NCI-H748 treated with DMSO at 0.1 percent for 48 hours (cell line): ENCODE measurements at regions not wholly inside any gene's neighbourhood (a gene's known extent, or its start where the extent isn't known, plus 50 kb on each side); places are given as distances from the start of the nearest gene placed in this dataset.
"Not testable (repeated sequence)": the region's sequence is repeated elsewhere in the genome, so short reads cannot be mapped to it uniquely, and the experiment has no call there.

Experiments used
- DNase-seq: peaks from one replicate; lab custom pipeline; 2025; lab: John Stamatoyannopoulos, UW

DNA sequence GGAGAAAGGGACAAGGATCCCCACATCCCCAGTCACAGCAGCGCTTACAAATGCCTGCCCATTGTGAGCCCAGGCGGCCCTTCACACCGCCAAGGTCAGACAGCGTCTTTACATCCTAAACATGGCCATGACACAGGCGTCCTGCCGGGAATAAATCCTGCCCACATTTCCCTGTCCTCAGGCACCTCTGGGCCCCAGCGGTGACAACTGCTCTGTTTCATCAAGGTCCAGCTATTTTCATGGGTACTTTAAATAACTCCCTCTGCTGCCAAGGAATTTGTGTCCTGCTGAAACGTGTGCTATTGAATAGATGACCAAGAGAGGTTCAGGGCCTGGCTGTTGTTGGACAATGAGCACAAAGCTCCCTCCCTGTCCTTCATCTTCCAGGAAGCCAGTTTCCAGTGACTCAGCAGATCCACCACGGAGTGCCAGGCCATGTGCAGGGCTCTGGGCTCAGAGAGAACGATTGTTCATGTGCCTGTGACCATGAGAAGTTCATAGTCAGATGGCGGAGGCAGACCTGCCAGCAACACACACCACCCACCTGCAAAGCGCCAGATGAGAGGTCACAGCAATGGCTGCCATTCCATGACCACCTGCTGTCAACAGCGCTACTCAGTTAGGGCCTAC, 195.8 kb downstream of the MATN1 start:
- no peak for DNase-seq

DNA sequence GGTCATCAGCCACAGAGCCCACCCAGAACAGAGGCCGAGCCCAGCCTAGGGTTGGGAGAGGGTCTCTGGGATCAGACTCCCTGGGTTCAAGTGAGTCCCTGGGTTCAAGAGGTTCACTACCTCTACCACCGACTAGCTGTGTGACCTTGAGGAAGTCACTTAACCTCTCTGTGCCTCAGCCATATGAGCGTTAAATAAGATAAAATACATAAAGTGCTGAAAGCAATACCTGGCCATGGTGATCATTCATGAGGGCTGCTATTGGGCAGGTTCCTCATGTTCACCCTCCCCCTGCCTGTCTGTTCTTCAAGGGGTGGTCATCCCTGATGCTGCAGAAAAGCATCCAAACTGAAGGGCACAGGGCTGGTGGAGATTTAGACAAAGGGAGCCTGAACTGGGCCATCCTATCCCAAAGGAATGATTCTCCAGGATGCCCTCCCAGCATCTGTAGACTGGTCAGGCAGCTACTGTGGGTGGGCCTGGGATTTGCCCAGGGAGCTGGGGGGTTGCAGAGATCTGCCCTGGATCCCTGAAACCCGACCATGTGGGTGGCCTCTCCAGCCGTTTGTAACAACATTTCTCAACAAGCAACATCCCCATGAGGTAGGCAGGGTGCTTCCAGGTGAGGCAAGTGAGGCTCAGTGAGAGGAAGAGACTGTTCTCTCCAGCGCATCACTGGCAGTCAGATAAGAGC, 196.6 kb downstream of the MATN1 start:
- no peak for DNase-seq

DNA sequence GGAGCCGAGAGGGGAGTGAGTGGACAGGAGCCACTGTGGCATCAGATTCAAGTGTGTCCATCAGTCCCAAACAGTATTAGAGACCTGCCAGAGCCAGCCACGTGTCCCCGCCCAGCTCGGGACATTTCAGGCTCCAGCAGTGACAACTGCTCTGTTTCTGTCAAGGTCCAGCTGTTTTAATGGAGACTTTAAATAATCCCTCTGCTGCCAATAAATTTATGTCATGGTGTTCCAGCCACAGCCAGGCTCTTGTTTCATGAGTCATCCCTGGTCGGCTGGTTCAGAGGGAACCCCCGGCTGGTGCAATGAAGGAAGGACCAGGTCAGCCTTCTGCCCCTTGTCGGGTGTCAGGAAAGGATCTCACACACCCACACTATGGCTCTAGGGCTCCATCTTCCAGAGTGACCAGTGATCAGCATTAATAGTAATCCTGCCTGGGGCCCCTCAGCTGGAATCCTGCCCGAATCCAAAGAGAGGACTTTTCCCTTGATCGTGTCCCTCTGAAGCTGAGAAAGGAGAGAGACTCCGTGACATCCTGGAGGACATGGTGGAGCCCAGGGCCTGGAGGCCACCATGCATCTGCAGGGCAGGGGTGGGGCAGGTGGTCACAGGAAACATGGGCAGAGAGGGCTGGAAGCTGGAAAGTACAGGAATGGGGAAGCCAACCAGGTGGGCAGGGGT, 197.3 kb downstream of the MATN1 start:
- DNase-seq = no peak

DNA sequence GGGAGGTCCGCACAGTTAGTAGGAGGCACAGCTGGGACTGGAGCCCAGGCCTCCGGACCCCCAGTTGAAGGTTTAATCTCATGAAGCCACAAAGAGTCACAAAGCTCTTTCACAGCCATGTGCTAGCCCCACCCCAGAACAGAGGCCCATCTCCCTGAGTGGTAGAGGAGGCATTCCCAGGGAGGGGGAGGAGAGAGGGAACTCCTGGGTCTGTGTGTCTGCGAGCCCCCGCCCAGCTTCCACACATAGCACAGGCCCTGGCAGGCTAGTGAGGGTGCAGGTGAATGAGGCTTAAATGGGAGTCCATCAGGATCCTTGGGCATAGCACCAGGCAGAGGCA, 197.8 kb downstream of the MATN1 start:
- DNase-seq = no peak

DNA sequence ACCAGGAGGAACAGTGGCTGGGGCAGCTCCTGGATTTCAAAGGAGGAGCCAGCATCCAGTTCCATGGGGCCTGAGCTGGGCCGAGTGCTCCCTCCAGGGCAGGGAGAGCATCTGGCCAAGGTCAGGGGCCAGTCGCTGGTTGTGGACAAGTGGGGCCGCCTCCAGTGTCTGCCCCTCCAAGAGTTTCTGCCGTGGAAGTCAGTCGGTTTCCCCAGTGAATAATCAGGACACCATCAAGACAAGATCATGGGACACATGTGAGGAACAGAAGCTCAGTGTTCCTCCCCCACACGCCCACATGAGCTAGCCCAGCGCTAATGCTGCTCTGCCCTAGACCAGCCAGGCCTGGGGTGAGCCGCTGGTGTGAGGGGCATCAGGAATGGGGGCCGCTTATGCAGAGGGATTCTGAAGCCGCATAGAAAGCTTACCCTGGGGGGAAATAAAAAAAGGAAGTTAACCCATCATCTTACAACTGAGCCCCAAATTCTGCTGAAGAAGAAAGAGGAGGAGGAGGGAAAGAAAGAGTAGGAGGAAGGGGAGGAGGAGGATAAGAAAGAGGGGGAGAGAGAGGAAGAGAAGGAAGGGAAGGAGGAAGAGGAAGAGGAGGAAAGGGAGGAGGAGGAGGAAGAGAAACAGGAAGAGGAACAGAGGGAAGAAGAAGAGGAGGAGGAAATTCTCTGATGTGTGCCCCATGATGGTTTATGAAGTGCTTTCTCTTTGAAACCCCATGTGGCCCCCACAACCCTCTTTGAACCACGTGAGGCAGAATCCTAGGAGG, 198.4 kb downstream of the MATN1 start:
- no peak for DNase-seq

DNA sequence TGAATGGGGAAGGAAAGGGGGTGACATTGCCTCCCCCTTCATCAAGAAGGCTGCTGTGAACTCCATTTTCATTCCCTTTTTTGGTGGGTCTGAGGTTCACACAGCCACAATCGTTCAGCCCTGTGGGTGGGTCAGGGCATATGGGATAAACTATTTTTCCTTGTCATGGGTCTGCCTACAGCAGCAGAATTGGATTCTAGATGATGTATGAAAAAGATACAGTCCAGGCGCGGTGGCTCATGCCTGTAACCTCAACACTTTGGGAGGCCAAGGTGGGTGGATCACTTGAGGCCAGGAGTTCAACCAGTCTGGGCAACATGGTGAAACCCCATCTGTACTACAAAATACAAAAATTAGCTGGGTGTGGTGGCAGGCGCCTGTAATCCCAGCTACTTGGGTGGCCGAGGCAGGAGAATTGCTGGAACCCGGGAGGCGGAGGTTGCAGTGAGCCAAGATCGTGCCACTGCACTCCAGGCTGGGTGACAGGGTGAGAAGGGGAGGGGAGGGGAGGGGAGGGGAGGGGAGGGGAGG, 199.3 kb downstream of the MATN1 start:
- not testable (repeated sequence) for DNase-seq

DNA sequence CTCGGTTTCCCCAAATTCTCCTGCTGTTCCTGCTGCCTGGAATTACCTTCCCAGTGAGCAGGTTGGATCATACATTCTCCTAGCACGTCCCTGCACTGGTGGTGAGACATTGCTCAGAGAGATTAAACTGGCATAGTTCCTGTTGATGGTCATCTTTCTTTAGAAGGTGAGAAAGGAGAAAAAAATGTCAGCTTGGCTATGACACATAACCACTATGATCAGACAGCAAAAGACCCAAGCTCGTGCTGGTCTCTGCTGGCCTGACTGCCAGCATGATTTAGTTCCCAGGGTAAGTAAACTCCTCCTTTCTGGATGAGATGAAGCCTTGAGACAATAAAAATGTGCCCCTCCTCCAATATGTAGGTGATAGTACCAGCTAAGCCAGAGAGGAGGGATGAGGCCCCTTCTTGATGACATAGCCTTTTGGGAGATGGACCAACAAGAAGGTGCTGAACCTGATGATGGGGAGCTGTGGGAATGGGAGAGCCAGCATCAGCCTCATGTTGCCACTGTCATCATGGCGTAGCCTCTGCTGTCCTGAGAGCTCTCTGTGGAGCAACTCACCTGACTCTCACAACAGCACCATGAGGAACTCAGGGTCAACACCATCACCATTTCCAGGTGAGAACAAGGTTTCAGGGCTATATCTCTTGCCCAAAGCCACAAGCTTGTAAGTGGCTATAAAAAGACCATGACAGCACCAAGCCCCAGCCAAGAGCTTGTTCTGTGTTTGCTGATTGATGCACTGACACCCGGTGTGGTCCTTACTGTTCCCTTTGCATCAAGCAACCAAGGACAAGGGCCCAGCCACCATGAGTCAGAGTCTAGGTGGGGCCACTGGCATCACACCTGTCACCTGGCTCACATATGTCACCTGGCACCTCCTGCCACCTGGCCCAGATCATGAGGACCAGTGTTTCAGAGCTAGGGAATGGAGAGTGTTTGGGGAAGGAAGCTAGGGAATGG, 200.0 kb downstream of the MATN1 start:
- no peak for DNase-seq

DNA sequence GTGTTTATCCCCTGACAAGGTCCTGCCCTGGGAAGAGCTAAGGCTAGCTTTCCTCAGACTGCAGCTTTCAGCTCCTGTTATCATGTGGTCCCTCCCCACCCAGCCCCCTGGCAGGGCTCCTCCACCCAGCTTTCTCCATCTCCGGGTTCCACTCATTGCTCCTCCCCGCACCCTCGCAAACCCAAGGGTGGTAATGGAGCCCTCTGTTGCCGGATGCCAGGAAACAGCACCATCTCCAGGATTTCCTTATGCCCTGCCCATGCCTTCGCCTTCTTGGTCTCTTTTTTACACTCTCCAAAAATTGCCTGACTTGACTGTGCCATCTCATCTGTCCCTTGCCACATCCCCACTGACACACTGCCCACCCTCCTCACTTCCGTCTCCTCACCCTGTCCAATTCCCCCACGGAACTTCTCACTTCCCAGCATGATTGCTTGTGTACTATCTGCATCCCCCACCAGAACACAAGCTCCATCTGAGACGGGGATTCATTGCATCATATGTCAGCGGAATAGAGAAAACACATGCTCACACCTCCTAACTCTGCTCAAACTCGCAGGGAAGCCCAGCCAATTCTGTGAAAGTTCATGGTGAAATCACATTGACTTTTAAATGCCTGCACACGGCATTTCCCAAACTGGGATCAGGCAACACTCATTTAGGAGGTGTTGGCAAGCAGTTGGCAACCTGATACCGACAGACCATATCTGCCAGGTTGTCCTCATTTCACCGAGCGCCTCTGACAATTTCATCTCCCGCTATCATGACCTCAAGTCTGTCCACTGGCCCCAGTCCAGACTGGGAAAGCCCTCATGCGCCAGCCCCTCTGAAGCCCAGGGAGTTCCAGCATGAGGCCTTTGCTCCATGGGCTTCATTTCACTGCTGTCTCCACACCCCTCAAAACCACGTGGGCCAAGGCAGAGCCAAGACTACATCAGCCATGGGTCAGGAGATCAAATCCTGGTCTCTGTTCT, 201.1 kb downstream of the MATN1 start:
- no peak for DNase-seq

DNA sequence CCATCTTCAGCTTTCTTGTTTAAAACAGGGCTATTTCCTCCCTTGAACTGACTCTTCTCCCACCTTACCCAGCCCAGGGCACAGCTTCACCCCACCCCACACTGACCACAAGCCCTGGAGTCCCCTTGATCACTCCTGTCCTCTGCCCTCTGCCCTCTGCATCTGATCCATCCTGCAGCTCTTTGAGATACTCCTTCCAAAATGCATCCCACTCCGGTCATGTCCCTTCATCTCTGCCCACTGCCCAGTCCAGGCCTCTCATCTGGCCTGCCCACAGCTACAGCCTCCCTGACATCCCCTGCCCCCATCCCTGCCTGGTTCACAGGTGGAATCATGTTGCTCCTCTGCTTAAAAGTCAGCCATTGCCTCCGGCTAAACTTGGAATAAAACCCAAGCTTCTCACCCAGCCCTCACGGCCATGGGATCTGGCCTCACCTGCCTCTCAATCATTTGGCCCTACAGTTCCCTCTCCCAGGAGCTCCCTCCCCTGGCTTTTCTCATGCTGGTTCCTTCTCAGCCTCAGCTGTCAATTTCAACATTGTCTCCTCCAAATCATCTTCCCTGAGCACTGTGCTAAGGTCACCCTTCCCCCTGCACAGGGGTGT, 202.0 kb downstream of the MATN1 start:
- DNase-seq = no peak

DNA sequence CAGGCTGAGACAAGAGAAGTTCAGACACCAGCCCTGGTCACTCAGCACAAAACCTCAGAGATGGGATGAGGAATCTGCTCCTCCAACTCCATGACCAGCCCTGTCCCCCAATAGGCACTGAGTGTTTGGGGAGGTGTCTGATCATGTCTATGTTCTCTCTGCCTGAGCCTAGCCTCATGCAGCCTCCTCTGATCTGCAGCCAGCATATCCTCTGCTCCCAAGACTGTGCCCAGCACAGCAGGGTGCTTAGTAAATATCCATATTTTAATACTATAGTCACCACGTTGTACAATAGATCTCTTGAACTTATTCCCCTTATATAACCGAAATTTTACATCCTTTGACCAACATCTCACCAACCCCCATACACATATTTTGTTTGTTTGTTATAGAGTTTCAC, 202.9 kb downstream of the MATN1 start:
- DNase-seq = no peak

DNA sequence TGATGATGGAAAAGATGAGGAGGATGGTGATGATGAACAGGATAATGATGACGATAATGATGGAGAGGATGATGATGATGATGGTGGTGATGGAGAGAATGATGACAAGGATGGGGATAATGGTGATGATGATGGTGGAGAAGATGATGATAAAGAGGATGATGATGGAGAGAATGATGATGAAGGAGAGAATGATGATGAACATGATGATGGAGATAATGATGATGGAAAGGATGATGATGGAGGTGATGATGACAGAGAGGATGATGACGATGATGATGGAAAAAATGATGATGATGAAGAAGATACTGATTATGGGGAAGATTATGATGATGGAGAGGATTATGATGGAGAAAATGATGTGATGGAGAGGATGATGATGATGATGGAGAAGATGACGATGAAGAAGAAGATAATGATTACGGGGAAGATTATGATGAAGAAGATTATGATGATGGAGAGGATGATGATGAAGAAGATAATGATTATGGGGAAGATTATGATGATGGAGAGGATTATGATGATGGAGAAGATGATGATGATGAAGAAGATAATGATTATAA, 204.1 kb downstream of the MATN1 start:
- DNase-seq = no peak

DNA sequence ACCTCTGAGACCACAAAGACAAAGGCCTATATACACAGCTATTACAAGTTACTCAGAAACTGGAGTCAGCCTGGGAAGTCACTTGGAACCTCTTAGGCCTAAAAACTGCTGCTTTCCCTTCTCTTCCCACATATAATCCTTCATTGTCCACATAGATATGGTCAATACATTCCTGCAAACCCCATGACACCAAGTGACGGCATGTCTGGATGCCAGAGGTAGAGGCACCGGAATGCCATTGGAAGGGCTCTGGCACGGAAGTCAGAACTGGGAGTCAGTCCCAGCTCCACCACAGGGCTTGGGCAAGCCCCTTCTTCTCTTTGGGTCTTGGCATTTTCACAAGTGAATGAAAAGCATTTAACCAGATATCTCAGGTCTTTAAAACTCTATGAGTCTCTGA, 204.7 kb downstream of the MATN1 start:
- DNase-seq = no peak

DNA sequence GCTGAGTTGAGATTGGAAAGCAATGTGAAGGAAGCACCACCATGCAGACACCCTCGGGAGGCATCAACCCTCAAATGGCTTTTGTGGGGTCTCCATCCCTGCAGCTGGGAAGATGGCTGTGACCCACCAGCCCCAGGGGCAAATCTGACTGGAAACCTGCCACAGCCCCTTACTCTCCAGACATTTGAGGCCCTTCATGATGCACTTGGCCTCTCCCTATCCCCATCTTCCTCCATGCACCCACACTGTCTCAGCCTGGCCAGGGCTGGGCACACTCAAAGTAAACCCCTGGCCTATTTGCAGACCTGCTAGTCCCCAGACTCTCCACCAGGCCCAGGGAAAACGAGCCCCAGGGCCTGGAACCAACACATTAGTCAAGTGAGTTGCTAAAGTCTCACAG, 205.2 kb downstream of the MATN1 start:
- DNase-seq = no peak

DNA sequence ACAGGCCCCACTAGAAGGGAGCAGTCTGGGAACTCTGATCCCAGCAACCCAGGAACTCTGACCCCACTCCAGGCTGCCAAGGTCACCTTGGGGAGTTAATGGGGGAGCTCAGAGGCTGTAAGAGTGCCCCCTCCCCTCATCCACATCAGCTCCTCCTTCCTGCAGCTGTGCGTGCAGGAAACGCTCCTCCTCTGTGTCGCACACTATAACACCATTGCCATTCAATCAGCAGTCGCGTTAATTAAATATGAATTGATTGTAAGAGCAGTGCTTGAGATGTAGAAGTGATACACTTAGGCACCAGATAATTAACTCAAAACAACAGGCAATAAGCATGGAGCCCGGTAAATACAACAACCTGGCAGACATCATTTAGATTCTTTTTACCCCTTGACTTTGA, 205.7 kb downstream of the MATN1 start:
- DNase-seq = not testable (repeated sequence)

DNA sequence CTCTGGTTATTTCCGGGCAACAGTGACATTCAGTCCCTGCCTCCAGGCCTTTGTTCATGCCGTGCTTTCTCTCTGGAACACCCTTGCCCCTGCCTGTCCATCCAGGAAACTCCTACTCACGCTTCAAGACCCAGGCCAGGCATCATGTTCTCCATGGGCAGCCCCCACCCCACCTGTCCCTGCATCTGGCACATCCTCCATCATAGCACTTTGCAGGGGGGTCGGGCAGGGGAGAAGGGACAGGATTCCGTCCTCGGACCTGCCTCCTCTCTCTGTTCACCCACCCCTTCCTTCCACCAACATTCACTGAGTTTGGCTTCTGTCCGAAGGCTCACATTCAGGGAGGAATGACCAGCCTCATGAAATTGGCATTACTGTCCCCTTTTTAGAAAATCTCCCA, 206.1 kb downstream of the MATN1 start:
- DNase-seq = not testable (repeated sequence)

DNA sequence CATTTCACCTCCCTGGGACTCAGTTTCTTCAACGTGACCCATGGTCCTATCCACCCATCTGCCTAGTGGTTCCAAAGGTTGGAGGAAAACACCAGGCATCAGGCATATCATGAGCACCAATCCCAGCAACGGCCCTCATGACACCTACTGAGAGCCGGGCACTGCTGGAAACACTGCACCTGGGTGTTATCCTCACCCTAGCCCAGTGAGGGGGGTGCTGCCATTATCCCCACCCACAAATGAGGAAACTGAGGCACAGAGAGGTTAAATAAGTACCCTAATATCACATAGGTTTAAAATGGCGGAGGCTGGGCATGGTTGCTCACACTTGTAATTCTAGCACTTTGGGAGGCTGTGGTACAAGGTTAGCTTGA, 206.9 kb downstream of the MATN1 start:
- DNase-seq = no peak

DNA sequence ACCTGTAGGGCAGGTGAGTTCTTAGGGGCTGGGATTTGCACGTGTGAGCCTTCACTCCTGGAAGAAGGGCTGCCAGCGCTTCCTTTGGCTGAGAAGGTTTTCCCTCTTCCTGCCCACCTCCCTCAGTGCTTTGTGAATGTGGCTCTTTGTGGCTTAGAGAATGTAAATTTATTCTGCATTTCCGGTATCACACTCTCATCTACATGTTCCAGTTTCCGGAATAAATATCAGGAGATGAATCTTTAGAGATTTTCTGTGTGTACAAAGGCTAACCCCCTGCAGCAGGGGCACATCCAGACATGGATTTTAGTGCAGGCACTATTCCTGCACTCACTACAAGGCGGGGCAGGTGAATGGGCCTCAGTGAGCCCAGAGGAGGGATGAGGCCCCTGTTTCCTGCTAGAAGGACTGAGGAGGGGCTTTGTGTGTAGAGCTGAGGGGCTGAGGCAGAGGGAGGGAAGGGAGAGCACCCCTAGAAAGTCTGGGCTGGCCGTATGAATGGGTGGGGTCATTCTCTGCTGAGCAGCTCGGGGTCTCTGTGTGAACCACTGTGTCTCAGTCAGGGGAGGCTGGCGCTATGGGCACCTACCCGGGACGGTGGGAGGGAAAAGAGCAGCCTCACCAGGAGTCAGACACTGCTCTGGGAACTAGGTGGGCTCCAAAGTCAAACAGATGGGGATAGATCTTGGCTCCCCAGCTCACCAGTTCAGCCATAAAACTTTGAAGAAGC, 207.5 kb downstream of the MATN1 start:
- no peak for DNase-seq

DNA sequence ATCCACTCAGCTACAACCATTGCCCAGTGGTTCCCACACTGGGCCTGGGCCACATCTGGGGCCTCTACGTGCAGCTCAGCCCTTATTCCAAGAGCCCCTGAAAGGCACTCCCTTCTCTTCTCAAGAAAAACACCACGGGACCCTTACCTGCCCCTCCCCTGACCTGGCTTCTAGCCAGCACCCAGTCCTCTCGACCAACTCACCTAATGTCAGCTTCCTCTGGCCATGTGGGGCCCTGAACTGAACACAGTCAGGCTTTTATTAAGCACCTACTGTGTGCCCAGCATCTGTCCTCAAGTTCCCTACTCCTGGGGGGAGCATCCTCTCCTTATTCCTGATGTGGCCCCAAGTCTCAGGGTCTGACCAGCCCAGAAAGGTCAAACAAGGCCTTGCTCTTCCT, 208.4 kb downstream of the MATN1 start:
- no peak for DNase-seq
